ENCODE measurements at regions not wholly inside any gene's neighbourhood (a gene's known extent, or its start where the extent isn't known, plus 50 kb on each side); places are given as distances from the start of the nearest gene placed in this dataset.
"Not testable (repeated sequence)": the region's sequence is repeated elsewhere in the genome, so short reads cannot be mapped to it uniquely, and the experiment has no call there.

- DNase-seq = no peak
These were observed 317.6 kb downstream of the LNPK start for GRCh38 chr2:175684466-175684865.

- DNase-seq = no peak
These were observed 322.3 kb downstream of the LNPK start for GRCh38 chr2:175679728-175680127.

- no peak for DNase-seq
These were observed 322.8 kb downstream of the LNPK start for GRCh38 chr2:175679231-175679630.

- DNase-seq = no peak
These were observed 324.2 kb downstream of the LNPK start for GRCh38 chr2:175677880-175678279.

- no peak for DNase-seq
These were observed 325.3 kb downstream of the LNPK start for GRCh38 chr2:175676813-175677212.

- not testable (repeated sequence) for DNase-seq
These were observed 333.3 kb downstream of the LNPK start for GRCh38 chr2:175668804-175669203.

- DNase-seq = no peak
These were observed 339.7 kb downstream of the LNPK start for GRCh38 chr2:175662335-175662734.

GRCh38 chr2:175648577-175649063, 353.4 kb downstream of the LNPK start:
- no peak for DNase-seq

- DNase-seq = no peak
These were observed 355.0 kb downstream of the LNPK start for GRCh38 chr2:175647058-175647457.

GRCh38 chr2:175640655-175641054, 361.4 kb downstream of the LNPK start:
- DNase-seq = no peak

- DNase-seq = no peak
These were observed 368.8 kb downstream of the LNPK start for GRCh38 chr2:175633227-175633626.

GRCh38 chr2:175631245-175631623, 370.8 kb downstream of the LNPK start:
- peak; percentile 26 for DNase-seq

- DNase-seq = no peak
These were observed 371.5 kb downstream of the LNPK start for GRCh38 chr2:175630280-175631244.

GRCh38 chr2:175628243-175628642, 373.8 kb downstream of the LNPK start:
- no peak for DNase-seq

- no peak for DNase-seq
These were observed 374.7 kb downstream of the LNPK start for GRCh38 chr2:175627405-175627804.

- no peak for DNase-seq
These were observed 375.3 kb downstream of the LNPK start for GRCh38 chr2:175626796-175627195.

GRCh38 chr2:175624785-175625184, 377.3 kb downstream of the LNPK start:
- DNase-seq = no peak

GRCh38 chr2:175624211-175624761, 377.8 kb downstream of the LNPK start:
- DNase-seq = peak; percentile 39

- no peak for DNase-seq
These were observed 380.2 kb downstream of the LNPK start for GRCh38 chr2:175621821-175622220.

GRCh38 chr2:175620106-175620505, 382.0 kb downstream of the LNPK start:
- DNase-seq = peak; percentile 78

- DNase-seq = no peak
These were observed 382.7 kb downstream of the LNPK start for GRCh38 chr2:175619179-175620045.

GRCh38 chr2:175612280-175612679, 389.8 kb downstream of the LNPK start:
- DNase-seq = no peak

Measured in skin of body (tissue), 1 donor.